Prostate gland (tissue), 2 donors: ENCODE measurements at regions not wholly inside any gene's neighbourhood (a gene's known extent, or its start where the extent isn't known, plus 50 kb on each side); places are given as distances from the start of the nearest gene placed in this dataset.

Experiments used
- POLR2A ChIP-seq: fragments of 450-650 bp; IDR thresholded peaks from one replicate; pipeline ENCODE4 v1.6.1; 2016; ENCODE audit warnings: antibody characterized with exemption, mild to moderate bottlenecking
- TF ChIP-seq, protein P1 (sequence below), 4 experiments: fragments of 200-600 bp in 2 of 4; fragments of 450-650 bp in 2 of 4; sonication (generic) in 2 of 4; IDR thresholded peaks; 1 replicate in 3 of 4; 2 replicates in 1 of 4; pipeline ENCODE4 v1.5.1; 2016 to 2019; ENCODE audit warnings: antibody characterized with exemption in 4 of 4, mild to moderate bottlenecking in 2 of 4, moderate library complexity in 2 of 4

DNA sequence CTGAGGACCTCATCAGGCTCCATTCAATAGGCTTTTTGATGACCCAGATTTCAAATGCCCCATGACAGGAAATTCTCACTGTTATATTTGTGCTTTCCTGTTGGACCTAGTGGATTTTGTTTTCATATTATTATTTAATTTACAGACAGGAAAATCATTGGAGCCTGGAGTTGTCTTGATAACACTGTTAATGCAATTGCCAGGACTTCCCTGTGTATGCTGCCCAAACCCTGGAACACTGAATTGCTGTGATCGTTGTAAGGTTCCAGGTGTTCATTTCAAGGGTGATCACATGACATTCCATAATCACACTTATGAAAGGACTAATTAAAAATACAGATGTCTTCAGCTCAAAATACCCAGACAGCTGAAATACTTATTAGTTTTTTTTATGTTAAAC is 783.2 kb downstream of the DHX35 start:
- TF ChIP-seq, protein P1, sequence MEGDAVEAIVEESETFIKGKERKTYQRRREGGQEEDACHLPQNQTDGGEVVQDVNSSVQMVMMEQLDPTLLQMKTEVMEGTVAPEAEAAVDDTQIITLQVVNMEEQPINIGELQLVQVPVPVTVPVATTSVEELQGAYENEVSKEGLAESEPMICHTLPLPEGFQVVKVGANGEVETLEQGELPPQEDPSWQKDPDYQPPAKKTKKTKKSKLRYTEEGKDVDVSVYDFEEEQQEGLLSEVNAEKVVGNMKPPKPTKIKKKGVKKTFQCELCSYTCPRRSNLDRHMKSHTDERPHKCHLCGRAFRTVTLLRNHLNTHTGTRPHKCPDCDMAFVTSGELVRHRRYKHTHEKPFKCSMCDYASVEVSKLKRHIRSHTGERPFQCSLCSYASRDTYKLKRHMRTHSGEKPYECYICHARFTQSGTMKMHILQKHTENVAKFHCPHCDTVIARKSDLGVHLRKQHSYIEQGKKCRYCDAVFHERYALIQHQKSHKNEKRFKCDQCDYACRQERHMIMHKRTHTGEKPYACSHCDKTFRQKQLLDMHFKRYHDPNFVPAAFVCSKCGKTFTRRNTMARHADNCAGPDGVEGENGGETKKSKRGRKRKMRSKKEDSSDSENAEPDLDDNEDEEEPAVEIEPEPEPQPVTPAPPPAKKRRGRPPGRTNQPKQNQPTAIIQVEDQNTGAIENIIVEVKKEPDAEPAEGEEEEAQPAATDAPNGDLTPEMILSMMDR (IDR thresholded peaks at IDR 0.05) = no peak
- TF ChIP-seq POLR2A = no peak
